Central memory CD4-positive, alpha-beta T cell (primary cell): ENCODE measurements at regions not wholly inside any gene's neighbourhood (a gene's known extent, or its start where the extent isn't known, plus 50 kb on each side); places are given as distances from the start of the nearest gene placed in this dataset.

Source experiments
- DNase-seq: peaks from one replicate; pipeline ENCODE4 v3.0.0; 2022

GRCh38 chr13:78420814-78421213 lies 182.5 kb downstream of the POU4F1 start:
- DNase-seq = no peak

- no peak for DNase-seq
These were observed 189.3 kb downstream of the POU4F1 start for GRCh38 chr13:78413887-78414553.

- no peak for DNase-seq
These were observed 192.5 kb downstream of the POU4F1 start for GRCh38 chr13:78410847-78411246.

- DNase-seq = no peak
These were observed 193.2 kb downstream of the POU4F1 start for GRCh38 chr13:78410164-78410563.

- DNase-seq = no peak
These were observed 194.2 kb downstream of the POU4F1 start for GRCh38 chr13:78409172-78409571.

GRCh38 chr13:78404846-78405360 lies 198.4 kb downstream of the POU4F1 start:
- no peak for DNase-seq

GRCh38 chr13:78402708-78403400 lies 200.5 kb downstream of the POU4F1 start:
- no peak for DNase-seq

GRCh38 chr13:78401873-78402707 lies 201.3 kb downstream of the POU4F1 start:
- no peak for DNase-seq

GRCh38 chr13:78398743-78399410 lies 204.5 kb downstream of the POU4F1 start:
- no peak for DNase-seq

GRCh38 chr13:78393286-78394142 lies 209.8 kb downstream of the POU4F1 start:
- no peak for DNase-seq

GRCh38 chr13:78383899-78384298 lies 219.5 kb downstream of the POU4F1 start:
- DNase-seq = no peak

- no peak for DNase-seq
These were observed 220.3 kb downstream of the POU4F1 start for GRCh38 chr13:78383071-78383484.

GRCh38 chr13:78382491-78382890 lies 220.9 kb downstream of the POU4F1 start:
- no peak for DNase-seq

GRCh38 chr13:78376822-78377221 lies 226.5 kb downstream of the POU4F1 start:
- no peak for DNase-seq

- DNase-seq = no peak
These were observed 227.3 kb downstream of the POU4F1 start for GRCh38 chr13:78376033-78376432.

- no peak for DNase-seq
These were observed 230.8 kb downstream of the POU4F1 start for GRCh38 chr13:78372581-78372980.

GRCh38 chr13:78370231-78370630 lies 233.1 kb downstream of the POU4F1 start:
- DNase-seq = no peak

GRCh38 chr13:78364711-78365110 lies 238.6 kb downstream of the POU4F1 start:
- DNase-seq = no peak

- DNase-seq = no peak
These were observed 262.3 kb downstream of the POU4F1 start for GRCh38 chr13:78341032-78341431.

GRCh38 chr13:78339927-78340326 lies 263.4 kb downstream of the POU4F1 start:
- no peak for DNase-seq

- no peak for DNase-seq
These were observed 269.3 kb downstream of the POU4F1 start for GRCh38 chr13:78334059-78334458.

- no peak for DNase-seq
These were observed 276.7 kb downstream of the POU4F1 start for GRCh38 chr13:78326633-78327032.
